ENCODE measurements at regions not wholly inside any gene's neighbourhood (a gene's known extent, or its start where the extent isn't known, plus 50 kb on each side); places are given as distances from the start of the nearest gene placed in this dataset.
"Not testable (repeated sequence)": the region's sequence is repeated elsewhere in the genome, so short reads cannot be mapped to it uniquely, and the experiment has no call there.

GRCh38 chr7:34396437-34397064 lies 261.5 kb upstream of the NPSR1 start:
- no peak for DNase-seq
- no peaks in the 10 kb centered on the region for H3K4me1 Mint-ChIP-seq
- no peaks in the 10 kb centered on the region for H3K27me3 Mint-ChIP-seq
- POLR2A ChIA-PET = no interaction called here
- CTCF ChIA-PET = no interaction called here
- H3K36me3 Mint-ChIP-seq (ENCODE audit: low read depth) = no peaks in the 10 kb centered on the region
- H3K9me3 Mint-ChIP-seq = no peaks in the 10 kb centered on the region
- H3K4me3 Mint-ChIP-seq = no peak overlapping the region
- no peak overlapping the region for H3K27ac Mint-ChIP-seq

- POLR2A ChIA-PET = no interaction called here
- Mint-ChIP-seq H3K4me3 (no peak overlapping the region), H3K27ac (no peak overlapping the region), H3K27me3 (no peaks in the 10 kb centered on the region), H3K4me1 (no peaks in the 10 kb centered on the region), H3K9me3 (no peaks in the 10 kb centered on the region), H3K36me3 (ENCODE audit: low read depth) (no peaks in the 10 kb centered on the region)
- CTCF ChIA-PET = no interaction called here
- DNase-seq = no peak
Measured at GRCh38 chr7:34401776-34402175, 256.2 kb upstream of the NPSR1 start.

- no peaks in the 10 kb centered on the region for H3K36me3 Mint-ChIP-seq (ENCODE audit: low read depth)
- H3K4me3 Mint-ChIP-seq = no peak overlapping the region
- H3K27ac Mint-ChIP-seq = no peak overlapping the region
- CTCF ChIA-PET = no interaction called here
- no peak for DNase-seq
- no peaks in the 10 kb centered on the region for H3K27me3 Mint-ChIP-seq
- POLR2A ChIA-PET = no interaction called here
- H3K4me1 Mint-ChIP-seq = no peaks in the 10 kb centered on the region
- no peaks in the 10 kb centered on the region for H3K9me3 Mint-ChIP-seq
Measured at GRCh38 chr7:34406848-34407530, 251.0 kb upstream of the NPSR1 start.

GRCh38 chr7:34407586-34407985 lies 250.4 kb upstream of the NPSR1 start:
- Mint-ChIP-seq H3K9me3 (no peaks in the 10 kb centered on the region), H3K4me3 (no peak overlapping the region), H3K27me3 (no peaks in the 10 kb centered on the region), H3K27ac (no peak overlapping the region), H3K4me1 (no peaks in the 10 kb centered on the region), H3K36me3 (ENCODE audit: low read depth) (no peaks in the 10 kb centered on the region)
- no peak for DNase-seq
- ChIA-PET CTCF (no interaction called here), POLR2A (no interaction called here)

DNA sequence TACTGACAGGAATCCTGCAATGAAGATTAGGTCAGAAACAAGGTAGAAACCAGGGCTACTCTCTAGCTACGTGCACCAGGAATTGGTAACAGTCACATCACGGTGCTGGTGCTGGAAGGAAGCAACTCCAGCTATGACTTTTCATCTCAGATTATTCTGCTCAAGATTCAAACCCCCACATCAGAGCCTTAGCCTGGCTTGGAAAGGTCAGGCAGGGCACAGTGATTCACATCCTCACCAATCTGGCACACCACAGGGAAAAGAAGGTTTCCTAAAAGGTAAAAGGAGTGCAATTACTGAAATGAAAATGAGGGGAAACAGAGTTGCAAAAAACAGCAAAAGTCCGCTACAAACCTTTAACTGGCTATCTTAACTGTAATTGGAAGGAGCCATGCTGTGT lies 240.2 kb upstream of the NPSR1 start:
- no peaks in the 10 kb centered on the region for H3K9me3 Mint-ChIP-seq
- H3K4me1 Mint-ChIP-seq = no peaks in the 10 kb centered on the region
- no peak overlapping the region for H3K4me3 Mint-ChIP-seq
- H3K27me3 Mint-ChIP-seq = no peaks in the 10 kb centered on the region
- no peak overlapping the region for H3K27ac Mint-ChIP-seq
- CTCF ChIA-PET = no interaction called here
- POLR2A ChIA-PET = no interaction called here
- no peaks in the 10 kb centered on the region for H3K36me3 Mint-ChIP-seq (ENCODE audit: low read depth)
- DNase-seq = no peak

DNA sequence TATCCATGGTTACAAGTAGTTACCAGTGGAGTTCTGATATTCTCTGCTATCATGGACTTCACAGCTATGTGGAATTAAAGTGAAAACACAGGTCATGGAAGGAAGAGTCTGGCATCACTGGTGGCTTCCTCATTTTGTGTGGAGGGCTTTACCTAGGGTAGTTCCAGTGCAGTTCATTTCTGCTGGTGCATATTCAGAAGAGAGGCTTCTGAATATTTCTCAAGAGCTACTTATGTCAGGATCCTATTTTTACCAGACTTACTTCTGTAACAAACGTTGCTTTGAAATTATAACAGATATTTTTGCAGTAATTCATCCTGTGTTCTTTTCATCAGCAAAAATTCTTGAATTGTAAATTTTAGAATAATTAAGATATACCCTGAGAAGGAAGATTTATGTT lies 236.5 kb upstream of the NPSR1 start:
- Mint-ChIP-seq H3K27me3 (no peaks in the 10 kb centered on the region), H3K27ac (no peak overlapping the region), H3K9me3 (no peaks in the 10 kb centered on the region), H3K36me3 (ENCODE audit: low read depth) (no peaks in the 10 kb centered on the region), H3K4me1 (no peaks in the 10 kb centered on the region), H3K4me3 (no peak overlapping the region)
- ChIA-PET CTCF (no interaction called here), POLR2A (no interaction called here)
- no peak for DNase-seq

GRCh38 chr7:34425194-34425593 lies 232.8 kb upstream of the NPSR1 start:
- no peak for DNase-seq
- Mint-ChIP-seq H3K36me3 (ENCODE audit: low read depth) (no peaks in the 10 kb centered on the region), H3K27me3 (no peaks in the 10 kb centered on the region), H3K9me3 (no peaks in the 10 kb centered on the region), H3K4me1 (no peaks in the 10 kb centered on the region), H3K4me3 (no peak overlapping the region), H3K27ac (no peak overlapping the region)
- ChIA-PET CTCF (no interaction called here), POLR2A (no interaction called here)

DNA sequence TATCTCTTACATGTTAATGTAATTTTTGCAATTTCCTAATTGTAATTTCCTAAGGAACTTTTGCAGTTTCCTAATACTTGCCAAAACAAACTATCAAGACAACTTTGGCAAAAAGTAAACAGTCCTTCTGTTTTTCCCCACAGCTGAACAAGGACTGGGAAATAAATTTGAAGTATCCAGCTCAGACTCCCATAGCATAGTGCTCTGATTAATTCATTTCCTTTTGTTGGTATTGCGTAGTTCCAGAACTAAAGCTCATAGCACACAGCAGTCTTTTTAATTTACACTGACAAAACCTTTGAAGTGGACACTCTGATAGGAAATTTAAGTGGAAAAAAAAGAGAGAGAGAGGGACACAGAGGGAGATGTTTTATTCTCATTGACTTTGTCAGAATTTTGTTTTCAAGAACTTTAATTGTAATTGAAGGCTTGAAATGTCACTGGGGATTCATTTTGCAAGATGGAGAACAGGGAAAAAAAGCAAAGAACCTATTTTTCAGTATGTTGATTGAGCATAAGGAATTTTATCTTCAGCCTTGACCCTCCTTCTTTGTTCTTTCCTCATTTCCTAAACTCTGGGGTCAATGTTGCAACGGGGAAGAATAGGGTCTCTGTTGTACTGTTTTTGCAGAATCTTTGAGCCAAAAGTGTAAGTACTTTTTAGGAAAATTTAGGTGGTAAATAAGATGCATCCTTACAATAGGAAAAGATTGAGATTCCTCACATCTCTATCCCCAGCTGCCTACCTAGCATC lies 232.2 kb upstream of the NPSR1 start:
- H3K4me1 Mint-ChIP-seq = no peaks in the 10 kb centered on the region
- no peaks in the 10 kb centered on the region for H3K9me3 Mint-ChIP-seq
- ChIA-PET POLR2A (no interaction called here), CTCF (no interaction called here)
- no peak overlapping the region for H3K4me3 Mint-ChIP-seq
- no peaks in the 10 kb centered on the region for H3K27me3 Mint-ChIP-seq
- H3K27ac Mint-ChIP-seq = no peak overlapping the region
- no peaks in the 10 kb centered on the region for H3K36me3 Mint-ChIP-seq (ENCODE audit: low read depth)
- DNase-seq = no peak

DNA sequence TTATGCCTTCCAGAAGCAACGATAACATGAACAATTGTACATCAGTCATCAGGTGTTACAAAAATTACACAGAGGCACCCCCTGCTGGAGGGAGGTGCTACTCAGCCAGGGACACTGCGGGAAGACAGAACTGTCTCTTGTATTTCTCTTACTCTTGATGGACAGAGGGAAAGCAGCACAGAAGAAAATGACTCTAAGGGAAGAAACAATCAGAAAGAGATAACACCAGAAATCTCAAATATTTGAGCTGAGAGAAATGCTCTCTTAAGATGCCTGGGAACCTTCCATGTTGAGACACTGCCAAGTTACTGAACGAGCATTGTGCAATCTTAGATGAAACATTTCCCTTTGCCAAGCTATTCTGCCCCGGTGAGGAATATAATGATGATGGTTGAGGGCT lies 227.6 kb upstream of the NPSR1 start:
- CTCF ChIA-PET = no interaction called here
- Mint-ChIP-seq H3K9me3 (peaks cover 12% of the 10 kb centered on the region), H3K36me3 (ENCODE audit: low read depth) (no peaks in the 10 kb centered on the region), H3K4me3 (no peak overlapping the region), H3K4me1 (no peaks in the 10 kb centered on the region), H3K27ac (no peak overlapping the region), H3K27me3 (no peaks in the 10 kb centered on the region)
- no peak for DNase-seq
- POLR2A ChIA-PET = no interaction called here

DNA sequence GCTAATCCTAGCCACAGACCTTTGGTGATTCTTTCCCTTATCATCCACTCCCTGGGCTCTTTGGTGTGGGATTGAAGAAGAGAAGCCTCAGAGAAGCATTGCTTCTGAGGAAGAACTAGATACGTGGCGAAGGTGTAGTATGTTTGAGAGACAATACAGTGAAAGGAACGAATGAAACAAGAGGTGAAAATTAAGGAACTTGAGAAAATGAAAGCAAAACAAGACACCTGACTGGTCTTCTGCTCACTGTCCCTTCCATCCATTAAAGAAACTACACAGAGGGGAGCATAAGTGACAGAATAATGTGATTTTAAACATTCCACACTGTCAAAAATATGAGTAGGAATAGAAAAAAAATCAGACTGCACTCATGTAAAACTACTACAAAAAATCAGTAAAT lies 219.6 kb upstream of the NPSR1 start:
- no peak overlapping the region for H3K4me3 Mint-ChIP-seq
- H3K36me3 Mint-ChIP-seq (ENCODE audit: low read depth) = no peaks in the 10 kb centered on the region
- no peaks in the 10 kb centered on the region for H3K4me1 Mint-ChIP-seq
- ChIA-PET POLR2A (no interaction called here), CTCF (no interaction called here)
- no peak overlapping the region for H3K27ac Mint-ChIP-seq
- DNase-seq = no peak
- H3K9me3 Mint-ChIP-seq = peaks cover 9% of the 10 kb centered on the region
- no peaks in the 10 kb centered on the region for H3K27me3 Mint-ChIP-seq

DNA sequence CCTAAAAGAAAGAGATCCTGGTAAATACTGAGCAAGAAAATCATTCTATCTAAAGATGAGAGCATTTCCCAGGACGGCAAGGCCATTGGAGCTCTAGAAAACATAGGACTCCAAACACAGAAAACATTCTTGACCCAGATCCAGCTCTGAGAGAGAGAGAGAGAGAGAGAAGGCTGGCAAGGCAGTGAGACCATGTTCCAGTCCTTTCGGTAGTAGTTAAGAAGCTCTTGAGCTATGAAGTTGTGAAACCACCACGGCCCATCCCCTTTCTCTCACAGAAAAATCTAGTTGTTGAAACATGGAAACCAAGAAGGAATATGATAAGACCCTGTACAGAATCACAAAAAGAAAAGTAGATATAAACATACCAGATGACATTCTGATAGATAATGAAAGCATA lies 212.4 kb upstream of the NPSR1 start:
- Mint-ChIP-seq H3K4me1 (no peaks in the 10 kb centered on the region), H3K4me3 (no peak overlapping the region), H3K36me3 (ENCODE audit: low read depth) (no peaks in the 10 kb centered on the region), H3K27ac (no peak overlapping the region), H3K9me3 (peaks cover 3% of the 10 kb centered on the region), H3K27me3 (no peaks in the 10 kb centered on the region)
- ChIA-PET CTCF (no interaction called here), POLR2A (no interaction called here)
- DNase-seq = no peak

GRCh38 chr7:34448531-34448930 lies 209.5 kb upstream of the NPSR1 start:
- POLR2A ChIA-PET; H3K4me1 Mint-ChIP-seq; H3K36me3 Mint-ChIP-seq (ENCODE audit: low read depth); H3K9me3 Mint-ChIP-seq; CTCF ChIA-PET; H3K27ac Mint-ChIP-seq; H3K4me3 Mint-ChIP-seq; DNase-seq; H3K27me3 Mint-ChIP-seq: not testable (repeated sequence)

GRCh38 chr7:34449765-34450164 lies 208.3 kb upstream of the NPSR1 start:
- ChIA-PET CTCF (no interaction called here), POLR2A (no interaction called here)
- Mint-ChIP-seq H3K9me3 (peaks cover 3% of the 10 kb centered on the region), H3K27me3 (no peaks in the 10 kb centered on the region), H3K36me3 (ENCODE audit: low read depth) (no peaks in the 10 kb centered on the region), H3K4me3 (no peak overlapping the region), H3K27ac (no peak overlapping the region), H3K4me1 (no peaks in the 10 kb centered on the region)
- DNase-seq = no peak

DNA sequence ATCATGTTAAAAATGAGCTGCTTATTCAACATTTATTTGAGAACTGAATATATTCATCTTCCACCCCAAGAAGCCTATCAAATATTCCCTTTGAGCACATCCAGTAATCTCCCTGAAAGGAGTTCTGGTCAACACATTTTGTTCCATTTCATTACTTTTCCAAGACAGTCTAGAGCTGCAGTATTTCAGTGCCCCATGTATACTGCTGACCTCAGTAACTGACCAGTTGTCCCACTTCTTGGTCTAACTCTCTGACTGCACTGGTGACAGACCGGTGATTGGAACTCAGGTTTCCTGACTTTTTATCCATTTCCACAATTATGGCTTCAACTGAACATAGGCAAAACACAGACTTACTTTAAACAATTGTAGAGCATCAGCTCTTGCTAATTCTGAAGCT lies 206.8 kb upstream of the NPSR1 start:
- no peak for DNase-seq
- CTCF ChIA-PET = no interaction called here
- Mint-ChIP-seq H3K9me3 (peaks cover 3% of the 10 kb centered on the region), H3K27ac (no peak overlapping the region), H3K27me3 (no peaks in the 10 kb centered on the region), H3K4me1 (no peaks in the 10 kb centered on the region), H3K36me3 (ENCODE audit: low read depth) (no peaks in the 10 kb centered on the region), H3K4me3 (no peak overlapping the region)
- POLR2A ChIA-PET = no interaction called here
